Spleen (tissue), 11 donors: ENCODE measurements at regions not wholly inside any gene's neighbourhood (a gene's known extent, or its start where the extent isn't known, plus 50 kb on each side); places are given as distances from the start of the nearest gene placed in this dataset.

Experiments used
- DNase-seq: peaks from one replicate; pipeline ENCODE4 v3.0.0-alpha.2; 2020
- H3K27ac ChIP-seq, 8 donors: fragments of 200-600 bp; sonication (generic) in 7 of 8; 1 replicate in 4 of 8; 2 replicates in 4 of 8; pipeline versions ENCODE4 v1.5.0 to v1.8.0; 2016 to 2021; ENCODE audit warnings: inconsistent platforms in 4 of 8, mild to moderate bottlenecking in 4 of 8, moderate library complexity in 1 of 8
- H3K27me3 ChIP-seq, 7 donors: fragments of 200-600 bp; sonication (generic) in 6 of 7; replicated peaks in 1 of 7; 1 replicate in 4 of 7; 2 replicates in 3 of 7; pipeline versions ENCODE4 v1.5.0 to v1.8.0; 2016 to 2021; ENCODE audit warnings: inconsistent platforms in 3 of 7, mild to moderate bottlenecking in 1 of 7
- H3K36me3 ChIP-seq, 6 donors: fragments of 200-600 bp; sonication (generic) in 5 of 6; 1 replicate in 4 of 6; 2 replicates in 2 of 6; pipeline versions ENCODE4 v1.5.0 to v1.8.0; 2016 to 2021; ENCODE audit warnings: inconsistent platforms in 2 of 6
- H3K4me1 ChIP-seq, 6 donors: fragments of 200-600 bp; sonication (generic) in 5 of 6; 1 replicate in 3 of 6; 2 replicates in 3 of 6; pipeline versions ENCODE4 v1.5.0 to v1.8.0; 2016 to 2021; ENCODE audit warnings: inconsistent platforms in 3 of 6
- H3K4me3 ChIP-seq, 8 donors: fragments of 200-600 bp; sonication (generic) in 7 of 8; 1 replicate in 4 of 8; 2 replicates in 4 of 8; pipeline versions ENCODE4 v1.5.0 to v1.8.0; 2016 to 2021; ENCODE audit warnings: inconsistent platforms in 4 of 8, mild to moderate bottlenecking in 4 of 8, moderate library complexity in 2 of 8
- H3K9me3 ChIP-seq, 8 donors: fragments of 200-600 bp; sonication (generic) in 7 of 8; 1 replicate in 4 of 8; 2 replicates in 4 of 8; pipeline versions ENCODE4 v1.5.0 to v1.8.0; 2016 to 2021; ENCODE audit warnings: inconsistent platforms in 4 of 8
- POLR2A ChIP-seq, 3 donors: fragments of 450-650 bp; IDR thresholded peaks; one replicate each; pipeline ENCODE4 v1.5.1; 2017; ENCODE audit warnings: antibody characterized with exemption in 3 of 3, mild to moderate bottlenecking in 1 of 3
- POLR2AphosphoS5 ChIP-seq, 3 donors: sonication (generic); formaldehyde crosslinking; IDR thresholded peaks; one replicate each; pipeline ENCODE4 v1.5.1; 2017; ENCODE audit warnings: antibody characterized with exemption in 3 of 3
- WGBS, 5 donors: extraction: QIAGEN DNeasy Blood & Tissue Kit in 3 of 5; methylation state at CpG; one replicate each; pipeline versions ENCODE4 v1.1.5 to v1.1.7; 2013 to 2018; 5-methylcytosine and 5-hydroxymethylcytosine counted together
- intact Hi-C: fragments of 100-400 bp; cut with DNase I; formaldehyde crosslinking; loops from one replicate; pipeline ENCODE4 v1.15.0; 2023; ENCODE audit warnings: low total_unique reads
- TF ChIP-seq, protein P1 (sequence below), 11 experiments: fragments of 200-600 bp in 7 of 11; fragments of 450-650 bp in 4 of 11; sonication (generic) in 4 of 11; IDR thresholded peaks in 8 of 11; conservative IDR thresholded peaks in 3 of 11; 1 replicate in 7 of 11; 2 replicates in 4 of 11; pipeline versions ENCODE4 v1.4.0 to v1.8.0; 2016 to 2021; ENCODE audit warnings: antibody characterized with exemption in 11 of 11, inconsistent platforms in 4 of 11, mild to moderate bottlenecking in 1 of 11
- donor health status: healthy with polysubstance abuse.
- donor health status: DM: no; HTN: no; CAD: no; lungs with moderate emphysema.
- donor health status: DM: no; HTN: no; CAD: no.
- donor health status: Bipolar disorder and iron deficiency.
- donor health status: healthy.
- donor health status: DM: no; HTN: no; CAD: no.
- donor health status: DM: yes; HTN: yes; CAD: no.

DNA sequence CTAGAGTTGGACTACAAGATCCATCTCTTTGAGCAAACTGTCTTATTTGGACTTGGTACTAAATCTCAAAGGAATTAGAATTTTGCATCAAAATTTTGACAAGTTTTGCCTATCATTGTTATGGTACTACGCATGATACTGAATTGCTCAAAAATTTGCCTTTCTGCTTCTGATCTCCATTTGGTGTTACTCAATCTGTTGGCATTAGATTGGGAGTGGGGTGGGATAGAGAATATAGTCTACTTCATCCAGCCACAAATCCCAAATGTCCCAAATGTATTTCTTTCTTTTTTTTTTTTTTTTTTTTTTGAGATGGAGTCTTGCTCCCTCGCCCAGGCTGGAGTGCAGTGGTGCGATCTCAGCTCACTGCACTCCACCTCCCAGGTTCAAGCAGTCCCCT is 204.8 kb downstream of the TANC2 start:
- no peaks in the 10 kb centered on the region for H3K27me3 ChIP-seq
- intact Hi-C loops, result no loop called here

DNA sequence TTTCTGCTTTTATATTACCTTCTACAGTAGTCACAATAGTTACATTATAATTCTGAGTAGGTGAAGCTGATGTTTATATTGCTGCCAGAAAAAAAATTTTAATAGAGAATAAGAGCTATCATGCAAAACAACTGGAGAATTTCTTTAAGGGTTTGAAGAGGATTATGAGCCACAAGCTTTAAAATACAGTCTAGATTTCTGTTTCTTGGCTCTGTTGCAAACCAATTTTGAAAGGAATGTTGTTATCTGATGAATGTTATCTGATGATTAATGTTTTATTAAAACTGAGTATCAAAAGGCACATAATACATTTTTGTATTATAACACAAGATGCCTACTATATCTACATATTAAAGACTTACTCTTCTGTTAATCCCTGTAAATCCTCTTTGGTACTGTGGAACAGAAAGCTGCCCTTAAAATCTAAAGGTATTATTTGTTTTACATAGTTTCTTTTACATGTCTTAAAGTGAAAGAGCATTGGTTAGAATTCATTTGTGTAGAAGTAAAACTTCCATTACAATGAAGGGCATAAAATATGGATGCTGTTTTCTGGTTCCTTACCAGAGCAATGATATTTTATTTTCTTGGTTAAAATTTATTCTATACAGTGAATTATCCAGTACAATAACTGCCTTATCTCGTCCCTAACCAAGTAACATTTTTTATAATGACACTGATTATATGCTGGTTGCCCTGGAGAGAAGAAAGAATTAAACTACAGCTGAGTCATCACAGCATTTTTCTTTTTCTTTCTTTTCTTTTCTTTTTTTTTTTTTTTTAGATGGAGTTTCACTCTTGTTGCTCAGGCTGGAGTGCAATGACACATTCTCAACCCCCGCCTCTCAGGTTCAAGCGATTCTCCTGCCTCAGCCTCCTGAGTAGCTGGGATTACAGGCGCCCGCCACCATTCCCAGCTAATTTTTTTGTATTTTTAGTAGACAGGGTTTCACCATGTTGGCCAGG is 205.7 kb downstream of the TANC2 start:
- Histone ChIP-seq H3K27me3 (no peaks in the 10 kb centered on the region), H3K9me3 (peaks cover 0 to 15% (median 10%) of the 10 kb centered on the region in 8 donors), H3K4me3 (no peak overlapping the region), H3K4me1 (no peaks in the 10 kb centered on the region), H3K36me3 (no peaks in the 10 kb centered on the region), H3K27ac (no peak overlapping the region)
- TF ChIP-seq POLR2A (IDR thresholded peaks at IDR 0.05) (no peak), POLR2AphosphoS5 (IDR thresholded peaks at IDR 0.05) (no peak)
- TF ChIP-seq, protein P1, sequence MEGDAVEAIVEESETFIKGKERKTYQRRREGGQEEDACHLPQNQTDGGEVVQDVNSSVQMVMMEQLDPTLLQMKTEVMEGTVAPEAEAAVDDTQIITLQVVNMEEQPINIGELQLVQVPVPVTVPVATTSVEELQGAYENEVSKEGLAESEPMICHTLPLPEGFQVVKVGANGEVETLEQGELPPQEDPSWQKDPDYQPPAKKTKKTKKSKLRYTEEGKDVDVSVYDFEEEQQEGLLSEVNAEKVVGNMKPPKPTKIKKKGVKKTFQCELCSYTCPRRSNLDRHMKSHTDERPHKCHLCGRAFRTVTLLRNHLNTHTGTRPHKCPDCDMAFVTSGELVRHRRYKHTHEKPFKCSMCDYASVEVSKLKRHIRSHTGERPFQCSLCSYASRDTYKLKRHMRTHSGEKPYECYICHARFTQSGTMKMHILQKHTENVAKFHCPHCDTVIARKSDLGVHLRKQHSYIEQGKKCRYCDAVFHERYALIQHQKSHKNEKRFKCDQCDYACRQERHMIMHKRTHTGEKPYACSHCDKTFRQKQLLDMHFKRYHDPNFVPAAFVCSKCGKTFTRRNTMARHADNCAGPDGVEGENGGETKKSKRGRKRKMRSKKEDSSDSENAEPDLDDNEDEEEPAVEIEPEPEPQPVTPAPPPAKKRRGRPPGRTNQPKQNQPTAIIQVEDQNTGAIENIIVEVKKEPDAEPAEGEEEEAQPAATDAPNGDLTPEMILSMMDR (IDR thresholded peaks at IDR 0.05 in 8 of 11, conservative IDR thresholded peaks at IDR 0.05 in 3 of 11), result no peak
- intact Hi-C loops, result no loop called here
- no peak for DNase-seq
- 92 to 97% (median 97%) methylated on average over 5 of the region's 5 CpGs for WGBS, 5 donors

More for the DNA sequence above, 204.8 kb downstream of the TANC2 start:
- Histone ChIP-seq H3K4me1 (no peaks in the 10 kb centered on the region), H3K4me3 (no peak overlapping the region), H3K27ac (no peak overlapping the region), H3K36me3 (no peaks in the 10 kb centered on the region), H3K9me3 (peaks cover 0 to 11% (median 5%) of the 10 kb centered on the region in 8 donors)
- no peak for DNase-seq
- WGBS, 5 donors, result 95 to 100% (median 99%) methylated on average over 3 of the region's 3 CpGs
- TF ChIP-seq POLR2A (IDR thresholded peaks at IDR 0.05), result no peak
- TF ChIP-seq POLR2AphosphoS5 (IDR thresholded peaks at IDR 0.05), result no peak
- TF ChIP-seq, protein P1 (IDR thresholded peaks at IDR 0.05 in 8 of 11, conservative IDR thresholded peaks at IDR 0.05 in 3 of 11), result no peak

DNA sequence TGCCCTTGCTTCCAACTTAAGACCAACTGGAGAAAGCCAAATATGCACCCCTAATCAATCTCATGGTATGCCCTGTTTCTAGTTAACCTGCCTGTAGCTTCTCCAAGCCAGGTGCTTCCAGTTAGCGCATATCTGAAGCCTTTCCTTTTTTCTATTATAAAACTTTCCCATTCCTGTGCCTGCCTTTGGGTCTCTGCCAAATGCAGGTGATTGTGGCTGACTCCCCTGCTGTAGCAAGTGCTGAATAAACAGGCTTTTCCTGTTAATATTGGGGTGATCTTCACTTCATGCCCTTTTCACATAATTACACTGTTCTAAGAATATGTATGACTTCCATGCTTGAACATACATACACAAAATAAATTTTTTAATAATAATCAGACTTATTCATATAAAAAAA is 207.4 kb downstream of the TANC2 start:
- Histone ChIP-seq H3K36me3 (no peaks in the 10 kb centered on the region), H3K27ac (no peak overlapping the region), H3K4me1 (no peaks in the 10 kb centered on the region), H3K9me3 (peaks cover 0 to 15% (median 10%) of the 10 kb centered on the region in 8 donors), H3K27me3 (no peaks in the 10 kb centered on the region), H3K4me3 (no peak overlapping the region)
- 96 to 100% (median 98%) methylated on average over 1 of the region's 1 CpG for WGBS, 5 donors
- intact Hi-C loops, result no loop called here
- DNase-seq, result no peak
- TF ChIP-seq POLR2AphosphoS5 (IDR thresholded peaks at IDR 0.05) (no peak), POLR2A (IDR thresholded peaks at IDR 0.05) (no peak)
- TF ChIP-seq, protein P1 (IDR thresholded peaks at IDR 0.05 in 8 of 11, conservative IDR thresholded peaks at IDR 0.05 in 3 of 11), result no peak

DNA sequence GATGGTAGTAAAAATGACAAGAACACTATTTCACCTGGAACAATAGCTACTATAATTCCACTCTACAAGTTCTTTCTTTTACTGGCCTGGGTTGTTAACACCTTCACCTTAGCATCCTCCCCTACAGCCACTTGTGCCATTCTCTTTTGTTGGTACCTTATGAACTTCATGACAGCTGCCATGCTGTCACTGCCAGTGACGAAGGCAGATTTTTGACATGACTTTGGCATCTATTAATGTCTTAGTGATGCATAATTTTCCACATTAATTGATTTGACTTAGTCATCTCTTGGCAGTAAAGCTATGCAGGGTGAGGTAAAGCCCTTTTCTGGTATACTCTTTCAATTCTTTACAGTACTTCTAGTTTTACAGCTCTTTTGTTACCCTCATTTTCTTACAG is 207.9 kb downstream of the TANC2 start:
- Histone ChIP-seq H3K4me1 (no peaks in the 10 kb centered on the region), H3K4me3 (no peak overlapping the region), H3K27me3 (no peaks in the 10 kb centered on the region), H3K27ac (no peak overlapping the region), H3K36me3 (no peaks in the 10 kb centered on the region), H3K9me3 (peaks cover 0 to 15% (median 10%) of the 10 kb centered on the region in 8 donors)
- intact Hi-C loops, result no loop called here
- DNase-seq, result no peak
- TF ChIP-seq POLR2A (IDR thresholded peaks at IDR 0.05), result no peak
- no peak for TF ChIP-seq POLR2AphosphoS5 (IDR thresholded peaks at IDR 0.05)
- TF ChIP-seq, protein P1 (IDR thresholded peaks at IDR 0.05 in 8 of 11, conservative IDR thresholded peaks at IDR 0.05 in 3 of 11), result no peak
- 92 to 97% (median 97%) methylated on average over 1 of the region's 1 CpG for WGBS, 5 donors
